K562 (cell line): ENCODE measurements at regions not wholly inside any gene's neighbourhood (a gene's known extent, or its start where the extent isn't known, plus 50 kb on each side); places are given as distances from the start of the nearest gene placed in this dataset.

Experiments
- ATAC-seq: fragments of 200-7000 bp; cut with Tn5 transposase; 3 replicates; pipeline ENCODE4 v1.9.1; 2020; ENCODE audit warnings: moderate library complexity
- BruUV-seq: library from RNA; stranded (reverse); fragments of 400-500 nt; replicated peaks from 2 replicates; lab custom pipeline; 2021; lab: Mats Ljungman, UMichigan
- CTCF ChIA-PET: fragments of 300-600 bp; formaldehyde crosslinking; extraction: SDS; loops from one replicate; lab custom pipeline; 2021; ENCODE audit warnings: low intra/inter-chr PET ratio; lab: Yijun Ruan, JAX
- POLR2A ChIA-PET: fragments of 300-600, 350-650 bp; sonication (Branson Sonifier 250); formaldehyde crosslinking; extraction: SDS; loops from one replicate; lab custom pipeline; 2021; ENCODE audit warnings: antibody characterized with exemption, inconsistent platforms; lab: Yijun Ruan, JAX
- DNase-seq, 4 experiments: peaks; one replicate each; pipeline versions ENCODE4 v3.0.0 to v3.0.0-alpha.2; 2011 to 2018; ENCODE audit warnings: low spot score in 3 of 4, mixed read lengths in 3 of 4; ENCODE audit errors: extremely low read depth in 1 of 4
- FAIRE-seq: peaks from 2 replicates; lab custom pipeline; 2011; peaks lifted over from hg19 to GRCh38; lab: Jason Lieb, UNC
- H2AFZ ChIP-seq: 2 replicates; pipeline ENCODE4 v1.6.0; 2011; ENCODE audit warnings: low read depth, low read length, control low read depth, inconsistent platforms
- H3K27ac ChIP-seq: fragments of 200-600 bp; 3 replicates; pipeline ENCODE4 v1.8.0; 2011; ENCODE audit warnings: low read depth, mild to moderate bottlenecking, control low read depth, inconsistent platforms, low read length, moderate library complexity, mixed read lengths; ENCODE audit errors: extremely low read depth
- H3K27me3 ChIP-seq, 2 experiments: fragments of 300-600 bp in 1 of 2; 2 replicates in 1 of 2; 3 replicates in 1 of 2; pipeline versions ENCODE4 v1.6.0 to v1.8.0; 2011; ENCODE audit warnings: inconsistent platforms in 2 of 2, low read length in 2 of 2, mild to moderate bottlenecking in 1 of 2, mixed read lengths in 1 of 2, moderate library complexity in 1 of 2; ENCODE audit not compliant: control insufficient read depth in 2 of 2, insufficient read depth in 2 of 2
- H3K36me3 ChIP-seq: fragments of 300-600 bp; 3 replicates; pipeline ENCODE4 v1.8.0; 2011; ENCODE audit warnings: mild to moderate bottlenecking, low read length, inconsistent platforms; ENCODE audit not compliant: control insufficient read depth, insufficient read depth
- H3K4me1 ChIP-seq, 2 experiments: fragments of 200-600 bp in 1 of 2; replicated peaks in 1 of 2; 2 replicates in 1 of 2; 3 replicates in 1 of 2; pipeline versions ENCODE4 v1.5.1 to v1.8.0; 2011; ENCODE audit warnings: inconsistent platforms in 2 of 2, low read length in 2 of 2, mild to moderate bottlenecking in 1 of 2, mixed read lengths in 1 of 2, moderate library complexity in 1 of 2; ENCODE audit not compliant: control insufficient read depth in 2 of 2, insufficient read depth in 2 of 2
- H3K4me2 ChIP-seq: 2 replicates; pipeline ENCODE4 v1.6.1; 2011; ENCODE audit warnings: low read length, control low read depth, inconsistent platforms, mixed read lengths; ENCODE audit not compliant: insufficient read depth
- H3K4me3 ChIP-seq: fragments of 200-600 bp; sonication (generic), shearing (Covaris generic); 2 replicates; pipeline ENCODE4 v1.5.1; 2016; ENCODE audit warnings: control low read depth, inconsistent platforms
- H3K79me2 ChIP-seq: fragments of 200-600 bp; 3 replicates; pipeline ENCODE4 v1.8.0; 2011; ENCODE audit warnings: low read length, inconsistent platforms; ENCODE audit not compliant: control insufficient read depth, insufficient read depth
- H3K9ac ChIP-seq, 2 experiments: 2 replicates each; pipeline versions ENCODE4 v1.6.0 to v1.6.1; 2011; ENCODE audit warnings: low read depth in 2 of 2, low read length in 2 of 2, control low read depth in 1 of 2, inconsistent platforms in 1 of 2, mild to moderate bottlenecking in 1 of 2, mixed read lengths in 1 of 2; ENCODE audit not compliant: insufficient read depth in 1 of 2
- H3K9me1 ChIP-seq: one replicate; pipeline ENCODE4 v1.6.0; 2011; ENCODE audit warnings: inconsistent platforms, mild to moderate bottlenecking, low read length, moderate library complexity; ENCODE audit not compliant: control insufficient read depth, insufficient read depth
- H3K9me3 ChIP-seq: replicated peaks from 2 replicates; pipeline ENCODE4 v1.5.1; 2011; ENCODE audit warnings: low read depth, low read length, inconsistent platforms; ENCODE audit not compliant: control insufficient read depth, insufficient read depth
- H4K20me1 ChIP-seq: replicated peaks from 2 replicates; pipeline ENCODE4 v1.6.1; 2011; ENCODE audit warnings: low read length, inconsistent platforms, mixed read lengths; ENCODE audit not compliant: control insufficient read depth, insufficient read depth
- HDAC3 ChIP-seq: fragments of 450-650 bp; IDR thresholded peaks from 2 replicates; pipeline ENCODE4 v1.6.1; 2018; ENCODE audit warnings: borderline replicate concordance, mild to moderate bottlenecking, moderate library complexity; ENCODE audit not compliant: partially characterized antibody
- MTA3 ChIP-seq: fragments of 450-650 bp; formaldehyde crosslinking; IDR thresholded peaks from 2 replicates; pipeline ENCODE4 v1.6.1; 2017; ENCODE audit warnings: mild to moderate bottlenecking, borderline replicate concordance
- NFE2L1 ChIP-seq: fragments of 450-650 bp; IDR thresholded peaks from 2 replicates; pipeline ENCODE4 v1.6.1; 2016; ENCODE audit warnings: missing genetic modification characterization, low read depth, mild to moderate bottlenecking, missing compliant biosample characterization, moderate library complexity, borderline replicate concordance
- NR2C2 ChIP-seq, 2 experiments: fragments of 200-800 bp in 1 of 2; sonication (Bioruptor generic) in 1 of 2; sonication (generic) in 1 of 2; formaldehyde crosslinking in 1 of 2; IDR thresholded peaks; 2 replicates each; pipeline versions ENCODE4 v1.6.1 to v1.8.0; 2016 to 2022; ENCODE audit warnings: mild to moderate bottlenecking in 1 of 2, missing compliant biosample characterization in 1 of 2, missing genetic modification characterization in 1 of 2, missing genetic modification reagents in 1 of 2
- WGBS: fragments of 100-300 bp; shearing (Covaris generic); methylation state at CpG from one replicate; pipeline ENCODE4 v1.1.6; 2016; ENCODE audit warnings: low coverage, mixed read lengths; ENCODE audit not compliant: insufficient coverage; ENCODE audit errors: missing lambda C conversion rate; 5-methylcytosine and 5-hydroxymethylcytosine counted together
- in situ Hi-C: fragments of 300-500 bp; cut with MboI; formaldehyde crosslinking; loops from 4 replicates; pipeline ENCODE4 v1.15.0; 2018; ENCODE audit warnings: inconsistent platforms, mixed read lengths
- intact Hi-C: fragments of 100-400 bp; cut with micrococcal nuclease; formaldehyde crosslinking; loops from 2 replicates; pipeline ENCODE4 v1.14.2; 2022
- TF ChIP-seq, protein P1 (sequence below): sonication (generic); formaldehyde crosslinking; IDR thresholded peaks from 2 replicates; pipeline ENCODE4 v1.8.0; 2022; ENCODE audit warnings: mild to moderate bottlenecking, missing genetic modification reagents

DNA sequence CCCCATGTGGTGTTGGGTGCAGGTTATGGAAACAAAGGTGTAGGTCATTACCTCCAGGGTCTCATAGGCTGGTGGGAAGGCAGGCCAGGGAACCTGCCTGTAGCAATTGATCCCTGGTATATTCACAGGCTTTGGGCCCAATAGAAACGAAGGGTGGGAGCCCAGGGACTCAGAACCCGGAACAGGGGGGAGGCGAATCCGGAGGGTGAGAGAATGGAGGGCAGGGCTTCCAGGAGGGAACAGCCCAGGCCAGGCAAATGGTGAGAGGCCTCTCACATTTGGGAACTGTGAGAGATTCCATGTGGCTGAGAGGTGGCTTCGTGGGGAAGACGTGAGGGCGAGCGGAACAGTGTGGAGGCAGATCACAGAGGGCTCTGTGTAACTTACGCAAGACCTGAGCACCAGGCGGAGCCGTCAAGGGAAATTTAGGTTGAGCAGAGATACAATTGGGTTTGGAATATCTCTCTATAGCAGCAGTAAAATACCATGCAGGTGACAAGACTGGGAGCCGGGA is 267.1 kb downstream of the ERMARD start:
- Histone ChIP-seq H3K9me3 (no peaks in the 10 kb centered on the region), H3K27ac (no peak overlapping the region), H3K4me2 (no peak overlapping the region), H2AFZ (no peak overlapping the region), H3K4me1 (peaks cover 0 to 7% of the 10 kb centered on the region in 2 experiments; a peak in 2 of 5 replicates), H4K20me1 (0 out of 2 replicates have a peak, but pooled peaks cover 3% of the 10 kb centered on the region), H3K27me3 (peaks cover 18 to 51% of the 10 kb centered on the region in 2 experiments; a peak in 4 of 5 replicates), H3K9ac (no peak overlapping the region), H3K79me2 (no peaks in the 10 kb centered on the region), H3K4me3 (no peak overlapping the region), H3K36me3 (no peaks in the 10 kb centered on the region), H3K9me1 (no peaks in the 10 kb centered on the region)
- FAIRE-seq: no peak
- 4% methylated on average over 12 of the region's 12 CpGs for WGBS
- in situ Hi-C loops: no loop called here
- POLR2A ChIA-PET: no interaction called here
- intact Hi-C loops: no loop called here
- CTCF ChIA-PET: no interaction called here
- no peak for DNase-seq
- BruUV-seq: no TSS peak
- ATAC-seq: no peak
- TF ChIP-seq HDAC3 (no peak), NR2C2 (CRISPR knock-in tag; IDR thresholded peaks at IDR 0.05) (no peak), NR2C2 (tag; IDR thresholded peaks at IDR 0.05) (no peak), MTA3 (no peak), NFE2L1 (no peak)
- TF ChIP-seq, protein P1, sequence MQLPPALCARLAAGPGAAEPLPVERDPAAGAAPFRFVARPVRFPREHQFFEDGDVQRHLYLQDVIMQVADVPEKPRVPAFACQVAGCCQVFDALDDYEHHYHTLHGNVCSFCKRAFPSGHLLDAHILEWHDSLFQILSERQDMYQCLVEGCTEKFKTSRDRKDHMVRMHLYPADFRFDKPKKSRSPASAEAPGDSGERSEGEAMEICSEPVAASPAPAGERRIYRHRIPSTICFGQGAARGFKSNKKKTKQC: no peak
